ENCODE measurements at regions not wholly inside any gene's neighbourhood (a gene's known extent, or its start where the extent isn't known, plus 50 kb on each side); places are given as distances from the start of the nearest gene placed in this dataset.

DNA sequence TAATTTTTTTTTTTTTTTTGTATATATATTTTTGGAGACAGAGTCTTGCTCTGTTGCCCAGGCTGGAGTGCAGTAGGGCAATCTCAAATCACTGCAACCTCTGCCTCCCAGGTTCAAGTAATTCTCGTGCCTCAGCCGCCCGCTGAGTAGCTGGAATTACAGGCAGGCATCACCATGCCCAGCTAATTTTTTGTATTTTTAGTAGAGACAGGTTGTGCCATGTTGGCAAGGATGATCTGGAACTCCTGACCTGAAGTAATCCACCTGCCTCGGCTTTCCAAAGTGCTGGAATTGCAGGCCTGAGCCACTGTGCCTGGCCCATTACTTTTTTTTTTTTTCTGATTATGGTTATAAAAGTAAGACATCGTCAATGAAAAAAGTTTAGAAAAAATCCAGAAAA lies 84.0 kb upstream of the LMNB1 start:
- DNase-seq (ENCODE audit: low spot score) (no peak), ATAC-seq (ENCODE audit: low FRiP score) (no peak)
- no peak for TF ChIP-seq CTCF (IDR thresholded peaks at IDR 0.05)

DNA sequence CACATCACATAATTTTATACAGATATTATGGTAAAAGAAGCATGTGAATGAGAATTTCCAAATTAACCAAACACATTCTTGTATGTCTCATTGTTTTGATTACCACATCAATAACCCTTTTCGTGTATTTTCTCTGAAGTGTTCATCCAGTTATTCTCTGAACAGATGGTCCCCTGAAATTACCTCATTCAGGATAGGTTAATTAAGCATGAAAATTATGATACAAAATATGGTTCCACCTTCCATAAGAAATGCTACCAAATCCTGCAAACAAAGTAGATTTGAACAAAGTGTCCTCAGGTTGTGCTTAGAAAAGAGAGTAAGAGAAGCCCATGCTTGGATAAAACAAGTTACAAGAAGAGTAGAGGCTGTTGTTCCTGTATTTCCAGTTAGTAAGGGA lies 83.1 kb upstream of the LMNB1 start:
- ATAC-seq (ENCODE audit: low FRiP score) (no peak), DNase-seq (ENCODE audit: low spot score) (no peak)
- no peak for TF ChIP-seq CTCF (IDR thresholded peaks at IDR 0.05)

DNA sequence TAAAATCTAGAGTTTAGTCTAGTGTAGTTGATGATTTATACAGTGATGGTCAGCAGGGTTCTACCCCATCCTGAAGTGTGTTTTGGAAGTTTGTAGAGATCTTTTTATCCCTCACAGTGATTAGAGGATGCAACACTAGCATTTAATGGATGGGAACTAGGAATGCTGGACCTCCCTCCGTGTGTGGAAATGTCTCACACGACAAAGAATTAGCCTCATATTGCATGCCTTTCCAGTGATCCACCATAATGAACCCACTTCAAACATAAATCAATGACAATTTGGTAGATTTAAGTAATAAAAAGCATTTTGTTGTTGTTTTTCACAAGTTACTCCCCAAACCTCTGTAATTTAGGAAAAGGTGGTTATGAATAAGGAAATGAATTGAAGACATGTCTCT lies 82.5 kb upstream of the LMNB1 start:
- TF ChIP-seq CTCF (IDR thresholded peaks at IDR 0.05): no peak
- DNase-seq (ENCODE audit: low spot score): no peak
- no peak for ATAC-seq (ENCODE audit: low FRiP score)

GRCh38 chr5:126695091-126695490 lies 81.8 kb upstream of the LMNB1 start:
- no peak for ATAC-seq (ENCODE audit: low FRiP score)
- no peak for DNase-seq (ENCODE audit: low spot score)
- TF ChIP-seq CTCF (IDR thresholded peaks at IDR 0.05): no peak

DNA sequence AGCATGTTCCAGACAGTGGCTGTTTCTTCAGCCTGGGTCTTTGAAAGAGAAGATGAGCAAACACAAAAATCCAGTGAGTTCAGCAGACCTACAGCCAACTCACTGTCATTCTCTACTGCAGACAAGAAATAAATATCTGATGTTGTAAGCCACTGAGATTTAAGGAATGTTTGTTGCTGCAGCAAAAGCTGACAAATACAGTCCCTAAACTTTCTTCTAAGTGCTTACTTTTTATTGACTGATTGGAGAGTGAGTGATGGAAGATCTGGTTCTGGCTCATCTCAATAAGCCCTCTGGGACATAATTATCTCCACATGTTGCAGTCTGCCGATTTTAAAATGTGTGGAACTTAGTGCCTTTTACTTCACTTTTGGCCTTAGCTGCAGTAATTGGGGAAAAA lies 69.9 kb upstream of the LMNB1 start:
- no peak for ATAC-seq (ENCODE audit: low FRiP score)
- TF ChIP-seq CTCF (IDR thresholded peaks at IDR 0.05): no peak
- no peak for DNase-seq (ENCODE audit: low spot score)

- ATAC-seq (ENCODE audit: low FRiP score) (no peak), DNase-seq (ENCODE audit: low spot score) (no peak)
- no peak for TF ChIP-seq CTCF (IDR thresholded peaks at IDR 0.05)
Observed at GRCh38 chr5:126715765-126716164, 61.2 kb upstream of the LMNB1 start.

DNA sequence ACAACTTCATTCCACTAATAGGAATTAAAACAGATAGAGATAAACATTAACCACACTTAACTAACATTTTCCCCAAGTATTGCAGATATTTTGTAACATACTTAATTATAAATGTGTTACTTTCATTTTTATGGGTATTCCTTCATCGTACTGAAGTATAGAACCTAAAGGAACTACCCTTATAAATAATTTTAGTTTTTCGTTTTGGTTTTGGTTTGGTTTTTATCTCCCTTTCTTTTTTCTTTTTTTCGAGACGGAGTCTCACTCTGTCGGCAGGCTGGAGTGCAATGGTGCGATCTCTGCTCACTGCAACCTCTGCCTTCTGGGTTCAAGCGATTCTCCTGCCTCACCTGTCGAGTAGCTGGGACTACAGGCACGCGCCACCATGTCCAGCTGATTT lies 60.1 kb upstream of the LMNB1 start:
- no peak for TF ChIP-seq CTCF (IDR thresholded peaks at IDR 0.05)
- DNase-seq (ENCODE audit: low spot score) (no peak), ATAC-seq (ENCODE audit: low FRiP score) (no peak)
